Body of pancreas (tissue), 4 donors: ENCODE measurements at regions not wholly inside any gene's neighbourhood (a gene's known extent, or its start where the extent isn't known, plus 50 kb on each side); places are given as distances from the start of the nearest gene placed in this dataset.

Source experiments
- ATAC-seq: fragments of 150-250 bp; one replicate; pipeline ENCODE4 v1.9.1; 2016
- DNase-seq, 4 donors: peaks; one replicate each; pipeline ENCODE4 v3.0.0-alpha.2; 2019
- H3K27ac ChIP-seq, 4 donors: fragments of 200-600 bp; sonication (generic); 1 replicate in 3 of 4; 2 replicates in 1 of 4; pipeline versions ENCODE4 v1.5.1 to v1.6.1; 2016 to 2019; ENCODE audit warnings: mild to moderate bottlenecking in 1 of 4, mixed read lengths in 1 of 4, moderate library complexity in 1 of 4
- H3K27me3 ChIP-seq, 2 donors: fragments of 200-600 bp; sonication (generic); one replicate each; pipeline ENCODE4 v1.6.0; 2016; ENCODE audit warnings: mild to moderate bottlenecking in 1 of 2
- H3K36me3 ChIP-seq, 2 donors: fragments of 200-600 bp; sonication (generic); replicated peaks in 1 of 2; 2 replicates each; pipeline ENCODE4 v1.5.1; 2016; ENCODE audit warnings: low read depth in 2 of 2; ENCODE audit not compliant: insufficient read depth in 1 of 2
- H3K4me1 ChIP-seq: fragments of 200-600 bp; sonication (generic); one replicate; pipeline ENCODE4 v1.6.0; 2016
- H3K4me3 ChIP-seq, 2 donors: fragments of 200-600 bp; sonication (generic); 1 replicate in 1 of 2; 2 replicates in 1 of 2; pipeline ENCODE4 v1.5.1; 2016 to 2019
- H3K9me3 ChIP-seq, 3 donors: fragments of 200-600 bp; sonication (generic); 1 replicate in 2 of 3; 2 replicates in 1 of 3; pipeline ENCODE4 v1.5.1; 2016
- CTCF ChIP-seq, 7 experiments: fragments of 450-650 bp in 4 of 7; fragments of 200-600 bp in 3 of 7; sonication (generic) in 3 of 7; IDR thresholded peaks; one replicate each; pipeline ENCODE4 v1.5.1; 2016 to 2019; ENCODE audit warnings: antibody characterized with exemption in 7 of 7
- POLR2A ChIP-seq, 3 donors: fragments of 450-650 bp; IDR thresholded peaks; one replicate each; pipeline ENCODE4 v1.6.1; 2016; ENCODE audit warnings: antibody characterized with exemption in 3 of 3, mild to moderate bottlenecking in 2 of 3
- WGBS, 2 donors: methylation state at CpG; one replicate each; pipeline ENCODE4 v1.1.5; 2017; 5-methylcytosine and 5-hydroxymethylcytosine counted together
- intact Hi-C: fragments of 100-400 bp; cut with DNase I; formaldehyde crosslinking; loops from one replicate; pipeline ENCODE4 v1.15.1; 2023

- Histone ChIP-seq H3K4me3 (no peak overlapping the region), H3K4me1 (no peaks in the 10 kb centered on the region), H3K9me3 (no peaks in the 10 kb centered on the region), H3K27ac (no peak overlapping the region), H3K27me3 (no peaks in the 10 kb centered on the region), H3K36me3 (no peaks in the 10 kb centered on the region)
- TF ChIP-seq CTCF (IDR thresholded peaks at IDR 0.05): no peak
- no peak for TF ChIP-seq POLR2A (IDR thresholded peaks at IDR 0.05)
- no peak for DNase-seq
- WGBS, 2 donors: 79 to 81% methylated on average over 6 of the region's 6 CpGs
- ATAC-seq: no peak
- intact Hi-C loops: no loop called here
These were observed 640.1 kb downstream of the PTPRU start for GRCh38 chr1:29876441-29876840.

GRCh38 chr1:29875557-29876028, 639.3 kb downstream of the PTPRU start:
- H3K4me1 ChIP-seq: no peaks in the 10 kb centered on the region
- no peaks in the 10 kb centered on the region for H3K36me3 ChIP-seq
- no peak overlapping the region for H3K27ac ChIP-seq
- H3K9me3 ChIP-seq: no peaks in the 10 kb centered on the region
- no peaks in the 10 kb centered on the region for H3K27me3 ChIP-seq
- 36 to 46% methylated on average over 2 of the region's 2 CpGs for WGBS, 2 donors
- no peak overlapping the region for H3K4me3 ChIP-seq
- intact Hi-C loops: no loop called here
- DNase-seq (no peak), ATAC-seq (no peak)
- no peak for TF ChIP-seq POLR2A (IDR thresholded peaks at IDR 0.05)
- TF ChIP-seq CTCF (IDR thresholded peaks at IDR 0.05): no peak

DNA sequence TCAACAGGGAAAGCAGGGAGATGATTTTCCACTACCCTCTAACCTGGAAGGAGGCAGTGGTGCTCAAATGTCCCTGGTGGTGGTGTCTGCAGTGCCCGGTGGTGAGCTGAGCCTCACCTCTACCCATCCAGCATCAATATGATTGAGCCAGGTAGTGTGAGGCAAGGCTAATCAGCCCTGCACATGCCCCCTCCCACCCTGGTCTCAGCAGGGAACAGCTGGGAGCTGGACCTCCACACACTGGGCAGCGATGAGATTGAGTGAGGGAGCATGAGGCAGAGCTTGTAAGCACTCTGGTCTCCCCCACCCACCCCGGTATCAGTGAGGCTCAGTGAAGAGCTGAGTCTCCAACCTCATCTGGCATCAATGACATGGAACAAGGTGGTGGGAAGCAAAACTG, 634.3 kb downstream of the PTPRU start:
- H3K27me3 ChIP-seq: no peaks in the 10 kb centered on the region
- H3K4me1 ChIP-seq: no peaks in the 10 kb centered on the region
- no peaks in the 10 kb centered on the region for H3K9me3 ChIP-seq
- intact Hi-C loops: no loop called here
- no peak overlapping the region for H3K4me3 ChIP-seq
- no peak for ATAC-seq
- H3K36me3 ChIP-seq: no peaks in the 10 kb centered on the region
- no peak for DNase-seq
- WGBS, 2 donors: 75 to 90% methylated on average over 2 to 3 of the region's 3 CpGs
- TF ChIP-seq POLR2A (IDR thresholded peaks at IDR 0.05) (no peak), CTCF (IDR thresholded peaks at IDR 0.05) (no peak)
- H3K27ac ChIP-seq: no peak overlapping the region

DNA sequence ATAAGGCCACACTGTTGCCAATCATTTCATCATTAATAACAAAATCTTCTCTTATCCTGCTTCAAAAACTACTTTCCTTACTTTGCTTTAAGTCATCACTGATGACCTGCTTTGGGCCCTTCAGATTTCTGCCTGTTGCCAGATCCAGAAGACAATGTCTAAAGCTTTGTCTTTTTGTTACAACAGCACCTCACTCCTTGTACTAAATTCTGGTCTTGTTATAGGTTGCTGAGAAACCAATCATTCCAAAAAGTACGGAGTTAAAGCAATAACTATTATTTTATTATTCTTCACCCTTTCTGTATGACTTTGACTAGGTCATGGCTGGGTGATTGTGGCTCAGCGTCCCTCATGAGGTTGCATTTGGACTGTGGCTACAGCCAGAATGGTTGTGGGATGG, 633.5 kb downstream of the PTPRU start:
- H3K4me3 ChIP-seq: no peak overlapping the region
- TF ChIP-seq POLR2A (IDR thresholded peaks at IDR 0.05): no peak
- TF ChIP-seq CTCF (IDR thresholded peaks at IDR 0.05): no peak
- ATAC-seq: no peak
- no peak overlapping the region for H3K27ac ChIP-seq
- H3K9me3 ChIP-seq: no peaks in the 10 kb centered on the region
- no peaks in the 10 kb centered on the region for H3K36me3 ChIP-seq
- H3K27me3 ChIP-seq: no peaks in the 10 kb centered on the region
- WGBS, 2 donors: 66 to 69% methylated on average over 2 of the region's 2 CpGs
- no peak for DNase-seq
- intact Hi-C loops: no loop called here
- H3K4me1 ChIP-seq: no peaks in the 10 kb centered on the region

DNA sequence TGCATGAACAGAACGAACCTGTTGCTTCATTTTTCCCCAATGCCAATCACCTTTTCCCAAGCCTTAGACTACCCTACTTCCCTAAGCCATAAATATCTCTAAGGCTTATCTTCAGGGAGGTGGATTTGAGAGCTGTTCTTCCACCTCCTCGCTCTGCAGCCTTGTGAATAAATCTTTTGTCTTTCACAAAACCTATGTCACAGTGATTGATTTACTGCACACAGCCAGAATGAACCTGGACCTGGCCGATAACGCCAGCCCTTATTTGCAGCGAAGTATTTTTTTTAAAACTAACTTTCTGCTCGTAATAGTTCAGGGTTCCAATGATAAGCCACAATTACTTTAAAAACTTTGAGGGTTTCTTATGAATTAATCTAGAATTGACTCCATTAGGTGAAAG, 632.6 kb downstream of the PTPRU start:
- H3K4me1 ChIP-seq: no peaks in the 10 kb centered on the region
- H3K27ac ChIP-seq: no peak overlapping the region
- H3K4me3 ChIP-seq: no peak overlapping the region
- TF ChIP-seq POLR2A (IDR thresholded peaks at IDR 0.05) (no peak), CTCF (IDR thresholded peaks at IDR 0.05) (no peak)
- intact Hi-C loops: no loop called here
- H3K27me3 ChIP-seq: no peaks in the 10 kb centered on the region
- no peaks in the 10 kb centered on the region for H3K36me3 ChIP-seq
- no peaks in the 10 kb centered on the region for H3K9me3 ChIP-seq
- ATAC-seq: no peak
- WGBS, 2 donors: 17 to 22% methylated on average over 6 of the region's 6 CpGs
- DNase-seq: no peak
